Activated naive CD4-positive, alpha-beta T cell treated with anti-CD3 and anti-CD28 coated beads, Interleukin-2, amount 50 U/mL, for 72 hours (primary cell): ENCODE measurements at regions not wholly inside any gene's neighbourhood (a gene's known extent, or its start where the extent isn't known, plus 50 kb on each side); places are given as distances from the start of the nearest gene placed in this dataset.
"Not testable (repeated sequence)": the region's sequence is repeated elsewhere in the genome, so short reads cannot be mapped to it uniquely, and the experiment has no call there.

ENCODE experiments used
- ATAC-seq, 2 donors: fragments of 150-1000 bp; cut with Tn5 transposase; 2 replicates each; pipeline ENCODE4 v1.10.0; 2021; ENCODE audit warnings: mild to moderate bottlenecking in 2 of 2, moderate library complexity in 2 of 2
- DNase-seq, 2 donors: peaks; one replicate each; pipeline ENCODE4 v3.0.0; 2021 to 2022; ENCODE audit warnings: low spot score in 2 of 2
- H3K27ac Mint-ChIP-seq, 2 donors: one replicate each; pipeline ENCODE4 v1.8.0; 2022; ENCODE audit warnings: mild to moderate bottlenecking in 2 of 2, mixed read lengths in 2 of 2
- H3K36me3 Mint-ChIP-seq, 2 donors: one replicate each; pipeline ENCODE4 v1.8.0; 2022; ENCODE audit warnings: mixed read lengths in 2 of 2
- H3K9me3 Mint-ChIP-seq, 2 donors: one replicate each; pipeline ENCODE4 v1.8.0; 2022; ENCODE audit warnings: mixed read lengths in 2 of 2

- Mint-ChIP-seq H3K27ac (no peak overlapping the region), H3K9me3 (peaks cover 0 to 3% of the 10 kb centered on the region in 2 donors), H3K36me3 (peaks cover 0 to 5% of the 10 kb centered on the region in 2 donors)
- no peak for DNase-seq
- ATAC-seq: no peak
These were observed 208.1 kb upstream of the NR2F2 start for GRCh38 chr15:96122077-96123027.

GRCh38 chr15:96123028-96123400, 207.5 kb upstream of the NR2F2 start:
- Mint-ChIP-seq H3K9me3 (peaks cover 0 to 3% of the 10 kb centered on the region in 2 donors), H3K27ac (no peak overlapping the region), H3K36me3 (peaks cover 0 to 5% of the 10 kb centered on the region in 2 donors)
- DNase-seq: no peak
- no peak for ATAC-seq

DNA sequence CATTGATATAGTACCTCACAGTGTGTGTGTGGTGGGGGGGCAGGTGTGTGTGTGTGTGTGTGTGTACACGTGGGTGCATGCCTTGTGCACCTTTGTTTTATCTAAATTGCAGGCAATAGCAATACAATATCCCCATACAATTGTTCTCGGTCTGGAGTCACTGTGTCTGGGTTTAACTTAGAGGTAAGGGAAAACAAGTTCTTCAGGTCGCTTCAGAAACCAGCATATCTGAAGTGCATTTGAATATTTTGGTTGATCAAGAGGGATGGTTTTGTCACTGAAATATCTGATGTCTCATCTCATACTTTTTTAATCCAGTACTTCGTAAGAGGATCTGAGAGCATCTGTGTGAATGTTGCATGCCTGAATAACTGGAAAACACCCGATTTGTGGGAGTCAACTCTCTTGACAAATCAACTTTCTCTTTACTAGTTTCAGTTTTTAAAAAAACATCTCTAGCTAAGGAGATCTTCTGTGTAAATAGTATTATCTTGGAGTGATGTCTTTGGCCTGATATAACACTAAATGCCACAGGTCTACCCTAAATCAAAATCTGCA, 206.8 kb upstream of the NR2F2 start:
- no peak for ATAC-seq
- peaks cover 0 to 5% of the 10 kb centered on the region in 2 donors for H3K36me3 Mint-ChIP-seq
- H3K9me3 Mint-ChIP-seq: peaks cover 0 to 3% of the 10 kb centered on the region in 2 donors
- DNase-seq: no peak
- no peak overlapping the region for H3K27ac Mint-ChIP-seq

DNA sequence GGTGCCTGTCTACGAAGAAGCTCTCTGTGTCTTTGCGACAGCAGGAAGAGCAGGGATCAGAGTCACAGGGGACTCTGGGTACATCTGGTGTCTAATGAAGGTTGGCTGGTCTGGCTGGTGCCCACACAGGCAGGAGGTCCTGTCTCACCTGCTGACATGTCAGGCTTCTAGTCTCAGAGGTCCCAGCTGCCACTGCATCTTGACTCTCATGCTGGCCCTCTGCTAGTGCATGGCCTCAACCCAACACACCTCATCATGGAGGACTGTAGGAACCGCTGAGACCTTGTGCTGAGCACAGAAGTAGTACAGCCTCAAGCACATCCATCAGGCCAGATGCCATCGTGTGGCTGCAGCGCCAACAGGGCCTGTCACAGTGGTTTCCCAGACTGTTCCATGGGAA, 206.1 kb upstream of the NR2F2 start:
- no peak overlapping the region for H3K27ac Mint-ChIP-seq
- ATAC-seq (no peak), DNase-seq (no peak)
- peaks cover 0 to 5% of the 10 kb centered on the region in 2 donors for H3K36me3 Mint-ChIP-seq
- peaks cover 0 to 3% of the 10 kb centered on the region in 2 donors for H3K9me3 Mint-ChIP-seq

DNA sequence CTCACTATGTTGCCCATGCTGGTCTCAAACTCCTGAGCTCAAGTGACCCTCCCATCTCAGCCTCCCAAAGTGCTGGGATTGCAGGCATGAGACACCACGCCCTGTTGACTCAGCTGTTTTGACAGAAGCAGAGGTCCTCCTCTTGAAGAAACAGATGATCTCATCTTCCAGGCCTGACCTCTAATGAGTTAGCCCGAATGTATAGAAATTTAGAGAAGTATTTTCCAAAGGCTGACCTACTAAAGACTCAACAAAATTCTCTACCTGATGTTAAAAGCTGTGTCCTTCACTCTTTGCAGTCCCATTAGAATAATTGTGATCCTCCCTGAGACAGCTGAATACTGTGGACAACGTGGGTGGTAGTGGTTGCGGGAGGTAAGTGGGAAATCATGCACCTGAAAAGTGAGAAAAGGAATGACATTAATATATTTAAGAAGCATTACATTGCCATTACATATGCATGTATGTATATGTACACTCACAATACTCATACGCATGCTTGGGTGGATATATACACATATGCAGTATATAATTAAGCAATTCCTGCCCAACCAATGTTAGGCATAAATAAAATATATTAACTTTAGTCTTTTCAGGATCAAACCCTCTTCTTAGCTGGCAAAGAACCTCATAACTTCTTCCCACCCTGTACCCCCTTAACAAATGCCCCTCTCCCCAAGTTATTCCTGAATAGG, 204.6 kb upstream of the NR2F2 start:
- DNase-seq (no peak), ATAC-seq (no peak)
- no peak overlapping the region for H3K27ac Mint-ChIP-seq
- H3K36me3 Mint-ChIP-seq: peaks cover 0 to 5% of the 10 kb centered on the region in 2 donors
- H3K9me3 Mint-ChIP-seq: no peaks in the 10 kb centered on the region

DNA sequence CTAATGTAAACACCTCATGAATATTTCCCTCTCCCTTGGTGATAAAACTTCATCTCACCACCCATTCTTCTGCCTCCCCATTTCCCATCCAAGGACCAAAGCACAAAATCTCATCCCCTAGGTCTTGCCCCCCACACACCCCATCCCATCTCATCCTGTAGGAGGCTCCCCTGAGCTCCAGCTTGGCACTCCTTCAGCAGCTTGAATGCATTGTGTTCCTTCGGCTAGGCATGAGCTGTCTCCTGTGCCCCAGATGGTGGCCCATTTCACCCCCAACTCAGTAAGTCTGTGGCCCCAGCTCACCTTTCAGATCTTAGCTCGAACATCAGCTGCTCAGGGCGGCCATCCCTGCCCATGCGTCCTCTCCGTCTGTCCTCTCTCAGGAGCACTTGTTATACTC, 203.6 kb upstream of the NR2F2 start:
- no peak overlapping the region for H3K27ac Mint-ChIP-seq
- peaks cover 0 to 5% of the 10 kb centered on the region in 2 donors for H3K36me3 Mint-ChIP-seq
- no peak for ATAC-seq
- H3K9me3 Mint-ChIP-seq: no peaks in the 10 kb centered on the region
- DNase-seq: no peak

DNA sequence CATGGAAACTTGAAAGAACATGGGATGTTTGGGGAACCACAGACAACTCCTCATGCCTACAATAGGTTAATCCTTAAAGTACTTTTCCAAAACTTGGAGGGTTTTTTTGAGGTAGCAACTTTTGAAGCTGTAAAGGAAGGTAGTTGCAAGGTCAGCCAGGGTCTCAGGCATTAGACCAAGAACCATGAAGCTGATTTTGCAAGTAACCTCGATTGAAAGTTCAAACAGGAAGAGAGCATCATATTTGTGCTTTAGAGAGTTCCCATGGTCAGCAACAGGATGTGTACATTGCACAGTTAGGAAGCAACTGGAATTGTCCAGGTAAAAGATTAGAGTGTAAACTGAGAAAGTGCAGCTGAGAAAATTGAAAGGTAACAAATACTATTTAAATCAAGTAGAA, 199.8 kb upstream of the NR2F2 start:
- Mint-ChIP-seq H3K36me3 (peaks cover 0 to 5% of the 10 kb centered on the region in 2 donors), H3K9me3 (no peaks in the 10 kb centered on the region), H3K27ac (no peak overlapping the region)
- ATAC-seq (no peak), DNase-seq (no peak)

DNA sequence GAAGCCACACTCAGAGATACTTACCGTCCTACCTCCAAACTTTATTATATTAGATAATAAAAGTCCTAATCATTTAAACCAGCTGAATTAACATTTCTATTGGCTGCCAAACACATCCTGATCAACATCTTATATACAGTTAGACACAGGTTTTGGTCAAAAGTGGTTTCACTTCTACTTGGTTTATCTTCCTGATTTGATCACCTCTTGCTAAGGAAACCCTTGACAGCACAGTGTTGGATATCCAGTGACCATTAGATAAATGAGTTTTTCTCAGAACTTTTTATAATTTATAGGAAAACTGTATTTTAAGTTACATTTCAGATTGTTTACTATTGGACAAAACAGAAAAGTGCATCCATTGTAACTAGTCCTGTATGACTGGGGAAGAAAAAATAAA, 198.4 kb upstream of the NR2F2 start:
- Mint-ChIP-seq H3K9me3 (peaks cover 2% of the 10 kb centered on the region in 2 donors), H3K27ac (no peak overlapping the region), H3K36me3 (peaks cover 0 to under 1% of the 10 kb centered on the region in 2 donors)
- ATAC-seq (no peak), DNase-seq (no peak)

- peaks cover 0 to 6% of the 10 kb centered on the region in 2 donors for H3K36me3 Mint-ChIP-seq
- DNase-seq (no peak), ATAC-seq (no peak)
- no peak overlapping the region for H3K27ac Mint-ChIP-seq
- peaks cover 7% of the 10 kb centered on the region in 2 donors for H3K9me3 Mint-ChIP-seq
These were observed 195.1 kb upstream of the NR2F2 start for GRCh38 chr15:96135166-96136093.

DNA sequence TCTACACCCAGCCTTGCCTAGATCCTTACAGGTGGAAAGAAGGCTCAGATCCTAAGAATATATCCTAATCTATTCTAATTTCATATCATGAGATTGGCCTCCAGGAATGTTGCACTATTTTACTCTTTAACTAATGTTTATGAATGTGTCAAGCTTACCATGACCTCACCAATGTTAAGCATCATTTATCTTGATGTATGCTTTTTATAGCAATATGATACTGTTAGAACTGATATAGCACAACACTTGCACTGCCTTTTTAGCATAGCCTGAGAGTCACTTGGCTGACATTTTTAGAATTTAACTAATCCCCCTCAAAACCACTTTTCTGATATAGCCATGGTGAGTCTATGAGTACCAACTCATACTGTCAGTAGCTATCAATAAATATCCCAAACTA, 191.5 kb upstream of the NR2F2 start:
- Mint-ChIP-seq H3K36me3 (peaks cover 0 to 15% of the 10 kb centered on the region in 2 donors), H3K9me3 (peaks cover 15 to 16% of the 10 kb centered on the region in 2 donors), H3K27ac (no peak overlapping the region)
- ATAC-seq: no peak
- no peak for DNase-seq

- Mint-ChIP-seq H3K36me3 (peaks cover 0 to 15% of the 10 kb centered on the region in 2 donors), H3K27ac (no peak overlapping the region), H3K9me3 (peaks cover 10 to 13% of the 10 kb centered on the region in 2 donors)
- ATAC-seq (no peak), DNase-seq (no peak)
These were observed 188.0 kb upstream of the NR2F2 start for GRCh38 chr15:96142498-96142897.

DNA sequence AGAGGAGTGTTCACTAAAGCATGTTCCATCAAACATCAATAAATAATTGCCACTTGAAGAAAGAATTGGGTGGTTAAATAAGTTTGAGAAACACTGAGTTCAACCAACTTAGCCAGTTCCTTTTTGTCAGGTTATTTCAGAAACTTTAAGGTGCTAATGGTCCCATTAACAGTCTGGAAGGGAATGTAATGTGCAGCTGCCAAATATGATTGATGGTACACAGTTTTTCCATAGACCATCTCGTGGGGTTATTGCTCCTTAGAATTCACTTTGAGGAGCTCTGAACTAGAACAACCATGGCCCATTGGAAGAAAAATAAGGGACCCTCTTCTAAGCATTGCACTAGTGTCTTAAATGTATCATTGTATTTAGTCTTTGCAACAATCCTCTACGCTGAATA, 185.8 kb upstream of the NR2F2 start:
- DNase-seq: no peak
- peaks cover 9 to 17% of the 10 kb centered on the region in 2 donors for H3K9me3 Mint-ChIP-seq
- H3K27ac Mint-ChIP-seq: no peak overlapping the region
- peaks cover 0 to 15% of the 10 kb centered on the region in 2 donors for H3K36me3 Mint-ChIP-seq
- ATAC-seq: no peak

DNA sequence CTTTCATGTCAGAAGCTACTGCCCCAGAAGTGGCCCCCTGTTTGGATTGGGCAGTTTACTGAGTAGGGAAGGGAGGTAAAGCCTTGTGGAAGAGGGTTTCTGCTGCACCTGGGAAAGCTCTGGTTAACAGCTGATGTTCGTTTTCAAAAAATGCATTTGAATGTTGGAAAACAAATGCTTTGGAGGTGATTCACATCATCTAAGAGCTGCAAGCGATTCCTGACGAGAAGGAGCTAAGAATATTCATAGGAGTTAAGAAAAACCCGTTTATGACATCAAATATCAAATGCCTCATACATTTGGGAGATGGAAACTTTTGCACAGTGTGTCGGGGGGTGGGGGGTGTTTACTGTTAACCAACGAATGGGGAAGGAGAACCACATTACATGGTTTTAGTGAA, 183.8 kb upstream of the NR2F2 start:
- DNase-seq (no peak), ATAC-seq (no peak)
- no peak overlapping the region for H3K27ac Mint-ChIP-seq
- peaks cover 0 to under 1% of the 10 kb centered on the region in 2 donors for H3K36me3 Mint-ChIP-seq
- peaks cover 0 to 9% of the 10 kb centered on the region in 2 donors for H3K9me3 Mint-ChIP-seq

DNA sequence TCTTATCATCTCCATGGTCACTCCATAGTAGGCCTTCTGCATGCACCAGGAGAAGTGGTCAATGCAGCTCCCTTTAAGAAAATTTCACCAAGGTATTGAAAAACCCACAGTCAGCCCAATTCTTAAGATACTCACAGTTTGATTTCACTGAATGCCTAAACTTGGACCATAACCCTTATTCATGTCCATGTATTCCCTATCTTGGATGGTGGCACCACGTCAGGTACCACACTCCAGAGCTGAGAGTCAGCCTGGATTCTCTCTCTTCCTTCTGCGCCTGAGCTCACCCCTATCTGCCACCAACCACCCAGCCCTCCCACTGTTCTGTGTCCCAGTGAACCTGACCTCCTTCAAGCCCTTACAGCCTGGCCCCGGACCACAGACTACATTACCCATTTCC, 183.2 kb upstream of the NR2F2 start:
- H3K9me3 Mint-ChIP-seq: peaks cover 0 to 9% of the 10 kb centered on the region in 2 donors
- no peak for ATAC-seq
- no peak overlapping the region for H3K27ac Mint-ChIP-seq
- DNase-seq: no peak
- no peaks in the 10 kb centered on the region for H3K36me3 Mint-ChIP-seq

DNA sequence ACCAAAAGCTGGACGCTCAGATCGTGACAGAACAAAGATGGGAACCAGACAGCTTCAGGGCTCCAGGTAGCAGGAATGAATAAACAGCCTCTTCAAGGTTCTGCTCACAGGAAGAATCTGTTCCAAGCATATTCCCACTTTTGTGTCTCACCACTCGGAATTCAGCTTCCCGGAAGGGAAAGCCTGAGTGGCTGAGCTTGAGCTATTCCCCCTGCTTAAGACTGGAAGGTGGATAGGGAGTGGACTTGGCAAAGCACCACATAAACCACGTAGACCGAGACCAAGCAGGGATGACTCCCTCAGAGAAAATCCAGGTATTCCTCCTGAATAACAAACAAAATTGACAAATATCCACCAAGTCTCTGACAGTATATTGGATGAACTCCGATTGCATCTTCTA, 180.2 kb upstream of the NR2F2 start:
- ATAC-seq: no peak
- no peak overlapping the region for H3K27ac Mint-ChIP-seq
- no peaks in the 10 kb centered on the region for H3K36me3 Mint-ChIP-seq
- H3K9me3 Mint-ChIP-seq: peaks cover 0 to 9% of the 10 kb centered on the region in 2 donors
- no peak for DNase-seq

- DNase-seq, ATAC-seq, H3K36me3 Mint-ChIP-seq, H3K9me3 Mint-ChIP-seq, H3K27ac Mint-ChIP-seq: not testable (repeated sequence)
These were observed 178.8 kb upstream of the NR2F2 start for GRCh38 chr15:96151749-96152148.
